RWPE2 (cell line): ENCODE measurements at regions not wholly inside any gene's neighbourhood (a gene's known extent, or its start where the extent isn't known, plus 50 kb on each side); places are given as distances from the start of the nearest gene placed in this dataset.

Source experiments
- ATAC-seq: fragments of 200-7000 bp; cut with Tn5 transposase; 3 replicates; pipeline ENCODE4 v1.9.1; 2021; ENCODE audit warnings: low read depth
- DNase-seq: peaks from one replicate; pipeline ENCODE4 v3.0.0-alpha.2; 2020; ENCODE audit warnings: low spot score
- H3K27ac ChIP-seq: fragments of 450-650 bp; 2 replicates; pipeline ENCODE4 v1.5.1; 2017; ENCODE audit warnings: mild to moderate bottlenecking; ENCODE audit not compliant: poor library complexity, severe bottlenecking
- H3K27me3 ChIP-seq: fragments of 250-450 bp; sonication (Bioruptor Pico); 2 replicates; pipeline ENCODE4 v1.5.1; 2021; ENCODE audit warnings: mild to moderate bottlenecking, moderate library complexity; ENCODE audit not compliant: insufficient read depth, poor library complexity, severe bottlenecking
- H3K36me3 ChIP-seq: fragments of 250-450 bp; sonication (Bioruptor Pico); 2 replicates; pipeline ENCODE4 v1.5.1; 2020; ENCODE audit warnings: low read depth, mild to moderate bottlenecking, moderate library complexity
- H3K4me1 ChIP-seq: fragments of 250-450 bp; sonication (Bioruptor Pico); 2 replicates; pipeline ENCODE4 v1.5.1; 2021; ENCODE audit warnings: mild to moderate bottlenecking, moderate library complexity; ENCODE audit not compliant: insufficient read depth, poor library complexity, severe bottlenecking
- H3K4me3 ChIP-seq: fragments of 250-450 bp; sonication (Bioruptor Pico); 2 replicates; pipeline ENCODE4 v1.5.1; 2021; ENCODE audit warnings: mild to moderate bottlenecking, moderate library complexity; ENCODE audit not compliant: severe bottlenecking
- H3K9me3 ChIP-seq: fragments of 250-450 bp; sonication (Bioruptor Pico); 2 replicates; pipeline ENCODE4 v1.5.1; 2021; ENCODE audit warnings: mild to moderate bottlenecking, moderate library complexity; ENCODE audit not compliant: severe bottlenecking
- CTCF ChIP-seq: fragments of 450-650 bp; IDR thresholded peaks from one replicate; pipeline ENCODE4 v1.5.1; 2017; ENCODE audit warnings: mild to moderate bottlenecking, moderate library complexity; ENCODE audit not compliant: poor library complexity, severe bottlenecking

GRCh38 chr4:27518876-27519275 lies 658.2 kb downstream of the STIM2 start:
- Histone ChIP-seq H3K9me3 (no peaks in the 10 kb centered on the region), H3K27ac (no peak overlapping the region), H3K27me3 (no peaks in the 10 kb centered on the region), H3K4me1 (no peaks in the 10 kb centered on the region), H3K36me3 (no peaks in the 10 kb centered on the region), H3K4me3 (no peak overlapping the region)
- ATAC-seq: no peak
- DNase-seq: no peak
- no peak for TF ChIP-seq CTCF

GRCh38 chr4:27524224-27524623 lies 663.6 kb downstream of the STIM2 start:
- H3K27ac ChIP-seq: no peak overlapping the region
- ATAC-seq (no peak), DNase-seq (no peak)
- no peak overlapping the region for H3K4me3 ChIP-seq
- no peaks in the 10 kb centered on the region for H3K4me1 ChIP-seq
- TF ChIP-seq CTCF: no peak
- H3K27me3 ChIP-seq: no peaks in the 10 kb centered on the region
- no peaks in the 10 kb centered on the region for H3K36me3 ChIP-seq
- H3K9me3 ChIP-seq: no peaks in the 10 kb centered on the region

- DNase-seq: no peak
Measured at GRCh38 chr4:27534488-27534887, 673.8 kb downstream of the STIM2 start.

GRCh38 chr4:27568236-27568951 lies 707.8 kb downstream of the STIM2 start:
- Histone ChIP-seq H3K27me3 (no peaks in the 10 kb centered on the region), H3K36me3 (no peaks in the 10 kb centered on the region), H3K9me3 (no peaks in the 10 kb centered on the region), H3K27ac (no peak overlapping the region), H3K4me1 (no peaks in the 10 kb centered on the region), H3K4me3 (no peak overlapping the region)
- DNase-seq (no peak), ATAC-seq (no peak)
- TF ChIP-seq CTCF: no peak

More at GRCh38 chr4:27534488-27534887, 673.8 kb downstream of the STIM2 start:
- ATAC-seq: no peak
- H3K4me1 ChIP-seq: no peaks in the 10 kb centered on the region
- no peak overlapping the region for H3K27ac ChIP-seq
- no peaks in the 10 kb centered on the region for H3K27me3 ChIP-seq
- no peaks in the 10 kb centered on the region for H3K9me3 ChIP-seq
- TF ChIP-seq CTCF: no peak
- no peak overlapping the region for H3K4me3 ChIP-seq
- no peaks in the 10 kb centered on the region for H3K36me3 ChIP-seq

- Histone ChIP-seq H3K4me1 (no peaks in the 10 kb centered on the region), H3K27me3 (no peaks in the 10 kb centered on the region), H3K36me3 (no peaks in the 10 kb centered on the region), H3K27ac (no peak overlapping the region), H3K4me3 (no peak overlapping the region), H3K9me3 (no peaks in the 10 kb centered on the region)
- no peak for DNase-seq
- TF ChIP-seq CTCF: no peak
- no peak for ATAC-seq
Measured at GRCh38 chr4:27568952-27569319, 708.3 kb downstream of the STIM2 start.
